Fibroblast of lung (primary cell): ENCODE measurements at regions not wholly inside any gene's neighbourhood (a gene's known extent, or its start where the extent isn't known, plus 50 kb on each side); places are given as distances from the start of the nearest gene placed in this dataset.
A peak's percentile ranks its signal among the peaks of the same experiment; 100 is the strongest.

ENCODE experiments used
- DNase-seq, 2 donors: peaks; one replicate each; pipeline versions ENCODE4 v3.0.0 to v3.0.0-alpha.2; 2010; ENCODE audit warnings: low read depth in 2 of 2
- H2AFZ ChIP-seq: 2 replicates; pipeline ENCODE4 v1.5.1; 2012; ENCODE audit warnings: low read length, control low read depth, inconsistent platforms
- H3K27ac ChIP-seq: 2 replicates; pipeline ENCODE4 v1.5.1; 2011; ENCODE audit warnings: low read length, control low read depth; ENCODE audit not compliant: insufficient read depth
- H3K27me3 ChIP-seq: 2 replicates; pipeline ENCODE4 v1.5.1; 2011; ENCODE audit warnings: mild to moderate bottlenecking, low read length; ENCODE audit not compliant: control insufficient read depth, insufficient read depth
- H3K36me3 ChIP-seq: 2 replicates; pipeline ENCODE4 v1.5.1; 2011; ENCODE audit warnings: low read length; ENCODE audit not compliant: control insufficient read depth, insufficient read depth
- H3K4me1 ChIP-seq: 2 replicates; pipeline ENCODE4 v1.5.1; 2011; ENCODE audit warnings: low read length; ENCODE audit not compliant: control insufficient read depth, insufficient read depth; ENCODE audit errors: extremely low read depth
- H3K4me2 ChIP-seq: 2 replicates; pipeline ENCODE4 v1.5.1; 2011; ENCODE audit warnings: low read length, control low read depth; ENCODE audit not compliant: insufficient read depth; ENCODE audit errors: extremely low read depth
- H3K4me3 ChIP-seq, 4 experiments: fragments of 200-600 bp in 1 of 4; sonication (generic) in 1 of 4; replicated peaks in 1 of 4; 2 replicates each; pipeline ENCODE4 v1.5.1; 2011 to 2016; ENCODE audit warnings: low read length in 4 of 4, low read depth in 3 of 4, mild to moderate bottlenecking in 3 of 4, control low read depth in 2 of 4, inconsistent platforms in 1 of 4, mixed read lengths in 1 of 4; ENCODE audit not compliant: insufficient read depth in 1 of 4; ENCODE audit errors: control extremely low read depth in 1 of 4
- H3K79me2 ChIP-seq: 2 replicates; pipeline ENCODE4 v1.5.1; 2012; ENCODE audit warnings: mild to moderate bottlenecking, low read length, inconsistent platforms; ENCODE audit not compliant: control insufficient read depth, insufficient read depth
- H3K9ac ChIP-seq: 2 replicates; pipeline ENCODE4 v1.5.1; 2011; ENCODE audit warnings: mild to moderate bottlenecking, low read length, control low read depth; ENCODE audit not compliant: insufficient read depth
- H3K9me3 ChIP-seq: 2 replicates; pipeline ENCODE4 v1.5.1; 2012; ENCODE audit warnings: low read depth, low read length; ENCODE audit not compliant: control insufficient read depth, insufficient read depth
- H4K20me1 ChIP-seq: 2 replicates; pipeline ENCODE4 v1.5.1; 2011; ENCODE audit warnings: low read length; ENCODE audit not compliant: control insufficient read depth, insufficient read depth; ENCODE audit errors: extremely low read depth
- CTCF ChIP-seq, 2 donors: IDR thresholded peaks in 1 of 2; conservative IDR thresholded peaks in 1 of 2; 1 replicate in 1 of 2; 2 replicates in 1 of 2; pipeline ENCODE4 v1.5.1; 2011 to 2012; ENCODE audit warnings: low read length in 2 of 2, control low read depth in 1 of 2, inconsistent platforms in 1 of 2, low read depth in 1 of 2, mild to moderate bottlenecking in 1 of 2
- EZH2 ChIP-seq: IDR thresholded peaks from 2 replicates; pipeline ENCODE4 v1.5.1; 2012; ENCODE audit warnings: low read length, control low read depth, mild to moderate bottlenecking; ENCODE audit errors: missing control alignments

- Histone ChIP-seq H3K36me3 (no peaks in the 10 kb centered on the region), H3K27ac (no peak overlapping the region), H4K20me1 (no peaks in the 10 kb centered on the region), H3K79me2 (no peaks in the 10 kb centered on the region), H3K4me2 (no peak overlapping the region), H3K4me3 (no peak overlapping the region), H3K9me3 (no peaks in the 10 kb centered on the region), H3K4me1 (no peaks in the 10 kb centered on the region), H3K27me3 (no peaks in the 10 kb centered on the region), H2AFZ (no peak overlapping the region), H3K9ac (no peak overlapping the region)
- TF ChIP-seq EZH2 (no peak), CTCF (conservative IDR thresholded peaks at IDR 0.05 in 1 of 2, IDR thresholded peaks at IDR 0.05 in 1 of 2; ENCODE audit: low read depth in 1 of 2, low read length in 2 of 2) (no peak)
- DNase-seq = peak in 1 of 2 donors; percentile 24
Observed at GRCh38 chr7:47074702-47075153, 507.2 kb downstream of the TNS3 start.

DNA sequence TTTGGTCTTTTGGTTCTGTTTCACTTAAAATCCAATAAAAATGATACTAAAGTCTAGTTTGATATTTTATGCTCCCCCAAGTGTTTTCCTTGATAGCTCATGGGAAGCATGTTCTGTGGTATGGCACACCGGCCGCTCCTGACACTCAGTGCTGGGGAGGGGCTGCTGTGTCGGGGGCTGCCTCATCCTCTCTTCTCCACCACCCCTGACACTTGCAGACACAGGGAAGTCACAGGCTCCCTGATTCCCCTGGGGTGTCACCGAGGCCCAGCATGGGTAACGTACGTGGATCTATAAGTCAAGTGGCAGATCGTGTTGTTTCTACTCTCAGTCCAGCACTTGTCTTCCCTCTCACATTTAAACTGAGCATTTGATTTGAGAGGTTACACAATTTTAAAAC, 508.6 kb downstream of the TNS3 start:
- Histone ChIP-seq H3K27me3 (no peaks in the 10 kb centered on the region), H3K79me2 (no peaks in the 10 kb centered on the region), H3K36me3 (no peaks in the 10 kb centered on the region), H3K27ac (no peak overlapping the region), H3K9ac (no peak overlapping the region), H3K4me3 (no peak overlapping the region), H3K4me2 (no peak overlapping the region), H2AFZ (no peak overlapping the region), H3K9me3 (no peaks in the 10 kb centered on the region), H4K20me1 (no peaks in the 10 kb centered on the region), H3K4me1 (no peaks in the 10 kb centered on the region)
- DNase-seq = no peak
- TF ChIP-seq CTCF (conservative IDR thresholded peaks at IDR 0.05 in 1 of 2, IDR thresholded peaks at IDR 0.05 in 1 of 2; ENCODE audit: low read depth in 1 of 2, low read length in 2 of 2) (no peak), EZH2 (no peak)

GRCh38 chr7:47071866-47072265, 510.0 kb downstream of the TNS3 start:
- no peak overlapping the region for H3K9ac ChIP-seq
- H2AFZ ChIP-seq = no peak overlapping the region
- H3K36me3 ChIP-seq = no peaks in the 10 kb centered on the region
- TF ChIP-seq CTCF (conservative IDR thresholded peaks at IDR 0.05 in 1 of 2, IDR thresholded peaks at IDR 0.05 in 1 of 2; ENCODE audit: low read depth in 1 of 2, low read length in 2 of 2) = no peak
- no peak for TF ChIP-seq EZH2
- no peaks in the 10 kb centered on the region for H3K27me3 ChIP-seq
- H4K20me1 ChIP-seq = no peaks in the 10 kb centered on the region
- no peak overlapping the region for H3K4me3 ChIP-seq
- no peaks in the 10 kb centered on the region for H3K4me1 ChIP-seq
- H3K79me2 ChIP-seq = no peaks in the 10 kb centered on the region
- H3K4me2 ChIP-seq = no peak overlapping the region
- no peak overlapping the region for H3K27ac ChIP-seq
- H3K9me3 ChIP-seq = no peaks in the 10 kb centered on the region
- DNase-seq = no peak
